GM18498 (cell line): ENCODE measurements at regions not wholly inside any gene's neighbourhood (a gene's known extent, or its start where the extent isn't known, plus 50 kb on each side); places are given as distances from the start of the nearest gene placed in this dataset.
"Not testable (repeated sequence)": the region's sequence is repeated elsewhere in the genome, so short reads cannot be mapped to it uniquely, and the experiment has no call there.

ENCODE experiments used
- ATAC-seq: cut with Tn5 transposase; IDR thresholded peaks from one replicate; pipeline ENCODE4 v1.9.1; 2021; ENCODE audit warnings: mild to moderate bottlenecking, moderate library complexity; ENCODE audit not compliant: unreplicated experiment

- ATAC-seq, result no peak
These were observed 180.3 kb upstream of the TCF4 start for GRCh38 chr18:55768255-55768654.

GRCh38 chr18:55764386-55764785 is 176.4 kb upstream of the TCF4 start:
- ATAC-seq, result no peak

GRCh38 chr18:55763805-55764204 is 175.8 kb upstream of the TCF4 start:
- no peak for ATAC-seq

- no peak for ATAC-seq
These were observed 175.3 kb upstream of the TCF4 start for GRCh38 chr18:55763298-55763697.

GRCh38 chr18:55762424-55762823 is 174.4 kb upstream of the TCF4 start:
- no peak for ATAC-seq

- no peak for ATAC-seq
These were observed 165.8 kb upstream of the TCF4 start for GRCh38 chr18:55753643-55754263.

- no peak for ATAC-seq
These were observed 163.5 kb upstream of the TCF4 start for GRCh38 chr18:55751476-55751875.

GRCh38 chr18:55748227-55748738 is 160.3 kb upstream of the TCF4 start:
- no peak for ATAC-seq

- no peak for ATAC-seq
These were observed 156.2 kb upstream of the TCF4 start for GRCh38 chr18:55744206-55744605.

GRCh38 chr18:55743736-55744135 is 155.7 kb upstream of the TCF4 start:
- ATAC-seq, result no peak

- ATAC-seq, result no peak
These were observed 155.1 kb upstream of the TCF4 start for GRCh38 chr18:55743133-55743532.

- no peak for ATAC-seq
These were observed 151.5 kb upstream of the TCF4 start for GRCh38 chr18:55739488-55739887.

GRCh38 chr18:55738483-55739114 is 150.6 kb upstream of the TCF4 start:
- ATAC-seq, result no peak

GRCh38 chr18:55737781-55738468 is 149.9 kb upstream of the TCF4 start:
- no peak for ATAC-seq

GRCh38 chr18:55737266-55737665 is 149.3 kb upstream of the TCF4 start:
- ATAC-seq, result no peak

- no peak for ATAC-seq
These were observed 148.0 kb upstream of the TCF4 start for GRCh38 chr18:55735969-55736368.

GRCh38 chr18:55735199-55735855 is 147.3 kb upstream of the TCF4 start:
- ATAC-seq, result no peak

GRCh38 chr18:55732227-55733106 is 144.5 kb upstream of the TCF4 start:
- no peak for ATAC-seq

GRCh38 chr18:55731594-55732042 is 143.6 kb upstream of the TCF4 start:
- no peak for ATAC-seq

GRCh38 chr18:55721006-55721405 is 133.0 kb upstream of the TCF4 start:
- not testable (repeated sequence) for ATAC-seq
